HG03460 (cell line): ENCODE measurements at regions not wholly inside any gene's neighbourhood (a gene's known extent, or its start where the extent isn't known, plus 50 kb on each side); places are given as distances from the start of the nearest gene placed in this dataset.
"Not testable (repeated sequence)": the region's sequence is repeated elsewhere in the genome, so short reads cannot be mapped to it uniquely, and the experiment has no call there.

Experiments
- ATAC-seq: cut with Tn5 transposase; IDR thresholded peaks from one replicate; pipeline ENCODE4 v1.9.1; 2021; ENCODE audit not compliant: unreplicated experiment

GRCh38 chr14:54241517-54241916 lies 155.3 kb upstream of the CDKN3 start:
- ATAC-seq: no peak

DNA sequence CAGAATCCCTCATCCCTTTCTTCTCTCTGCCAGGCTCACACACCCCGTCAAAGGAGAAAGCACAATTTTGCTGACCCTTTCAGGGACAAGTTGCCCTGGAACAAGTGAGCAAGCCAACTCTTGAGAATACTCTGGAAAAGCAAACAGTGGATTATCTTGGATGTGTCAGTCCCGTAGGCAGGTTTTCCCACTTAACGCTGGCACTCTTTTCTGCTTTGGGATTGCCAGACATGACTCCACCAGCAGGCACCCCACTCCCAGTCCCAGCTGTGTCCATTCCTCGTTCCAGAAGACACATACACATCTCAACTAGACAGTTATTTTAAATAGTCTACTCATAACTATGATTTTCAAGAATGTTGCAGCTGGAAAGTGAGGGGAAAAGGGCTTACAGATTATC lies 145.5 kb upstream of the CDKN3 start:
- no peak for ATAC-seq

DNA sequence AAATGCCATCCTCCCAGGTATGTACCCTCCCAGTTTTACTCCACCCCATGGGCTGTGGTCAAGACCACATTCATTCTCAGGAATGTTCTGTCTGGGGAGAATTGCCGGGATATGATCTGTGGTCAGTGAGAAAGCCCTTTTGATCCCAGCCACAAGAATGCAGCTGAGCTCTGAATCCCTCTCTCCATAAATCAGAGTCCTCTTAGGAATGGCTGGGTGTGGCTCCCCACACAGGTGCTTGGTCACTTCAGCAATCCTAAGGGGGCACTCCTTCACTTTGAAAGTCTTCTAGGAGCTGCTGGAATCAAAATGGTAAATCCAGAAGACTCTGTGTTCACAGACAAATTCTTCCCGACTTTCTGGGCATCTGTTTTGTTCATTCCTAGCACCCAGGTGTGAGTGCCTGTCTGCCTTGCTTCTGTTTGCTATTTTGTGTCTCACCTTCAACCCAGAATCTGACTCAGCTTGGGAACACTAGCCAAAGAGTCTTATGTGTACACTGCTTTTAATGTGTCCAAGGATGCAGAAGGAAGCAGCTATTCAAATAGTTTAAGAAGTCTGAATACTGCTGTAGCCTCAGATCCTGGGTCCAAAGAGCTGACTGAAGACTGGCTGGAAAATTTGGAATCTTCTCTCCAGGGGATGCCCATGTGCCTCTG lies 144.6 kb upstream of the CDKN3 start:
- ATAC-seq: no peak

DNA sequence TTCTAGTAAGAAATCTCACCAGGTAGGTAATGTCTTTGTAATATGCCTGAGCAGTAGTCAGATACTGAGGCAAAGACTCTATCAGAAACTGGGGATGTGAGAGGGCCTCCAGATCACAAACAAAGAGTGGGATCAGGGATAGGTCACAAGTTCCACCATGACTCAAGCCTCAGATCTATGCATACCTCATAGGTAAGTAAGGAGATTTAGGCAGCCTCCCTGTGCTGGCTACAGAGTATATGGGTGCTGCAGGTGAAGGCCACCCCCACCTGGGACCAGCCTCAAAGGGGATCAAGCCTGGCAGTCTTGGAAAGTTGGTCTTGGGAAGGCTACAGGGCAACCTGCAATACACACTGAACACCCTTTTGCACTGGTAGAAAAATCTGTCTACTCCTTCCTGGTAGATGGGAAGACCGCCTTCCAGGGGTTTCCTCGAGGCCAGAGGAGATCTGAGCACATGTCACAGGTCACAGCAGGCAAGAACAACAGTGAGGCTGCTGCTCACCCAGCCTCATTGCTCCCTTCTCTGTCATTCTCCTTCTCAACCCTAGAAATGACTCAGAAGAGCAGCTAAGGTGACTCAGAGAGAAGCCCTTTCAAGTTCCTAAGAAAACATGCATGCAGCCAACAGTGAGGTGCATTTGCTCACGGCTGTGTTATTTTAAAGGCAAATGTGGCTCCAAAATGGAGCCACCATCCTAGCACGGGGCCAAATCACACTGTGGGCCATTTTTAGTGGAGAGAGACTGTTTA lies 143.4 kb upstream of the CDKN3 start:
- ATAC-seq: no peak

GRCh38 chr14:54256156-54256555 lies 140.7 kb upstream of the CDKN3 start:
- ATAC-seq: no peak

DNA sequence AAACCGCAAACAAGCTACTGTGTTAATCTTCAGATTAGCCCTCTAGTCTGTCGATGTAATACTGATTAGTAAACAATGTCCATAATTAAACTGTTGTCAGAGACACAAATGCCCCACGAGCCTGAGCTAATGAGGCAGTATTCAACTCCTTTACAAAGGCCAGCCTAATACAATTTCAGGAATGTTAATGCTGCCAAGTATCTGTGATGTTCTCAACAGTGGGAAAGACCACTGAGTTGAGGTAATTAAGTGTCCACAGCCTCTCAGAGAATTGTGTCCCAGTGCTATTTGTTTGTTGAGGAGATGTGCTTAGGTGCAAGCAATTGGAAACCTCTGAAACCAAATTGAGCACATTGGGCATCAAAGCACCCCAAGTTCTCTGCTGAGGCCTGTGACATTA lies 139.4 kb upstream of the CDKN3 start:
- no peak for ATAC-seq

DNA sequence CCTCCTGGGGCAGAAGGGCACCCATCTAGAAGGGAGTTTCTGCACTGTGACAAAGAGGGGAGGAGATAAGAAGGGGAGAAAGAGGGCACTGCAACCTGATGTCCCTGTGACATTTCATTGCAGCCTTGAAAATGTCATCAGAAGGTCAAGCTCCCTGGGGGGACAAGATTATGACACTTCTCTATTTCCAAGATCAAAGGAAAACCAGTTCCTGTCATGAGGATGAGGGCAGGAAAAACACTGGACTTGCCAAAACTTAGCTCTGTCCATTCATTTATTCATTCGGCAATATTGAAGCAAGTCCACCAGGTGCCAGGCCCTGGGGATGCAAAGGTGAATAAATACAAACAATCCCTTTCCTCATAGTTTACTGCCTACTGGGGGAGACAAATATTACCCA lies 138.4 kb upstream of the CDKN3 start:
- no peak for ATAC-seq

DNA sequence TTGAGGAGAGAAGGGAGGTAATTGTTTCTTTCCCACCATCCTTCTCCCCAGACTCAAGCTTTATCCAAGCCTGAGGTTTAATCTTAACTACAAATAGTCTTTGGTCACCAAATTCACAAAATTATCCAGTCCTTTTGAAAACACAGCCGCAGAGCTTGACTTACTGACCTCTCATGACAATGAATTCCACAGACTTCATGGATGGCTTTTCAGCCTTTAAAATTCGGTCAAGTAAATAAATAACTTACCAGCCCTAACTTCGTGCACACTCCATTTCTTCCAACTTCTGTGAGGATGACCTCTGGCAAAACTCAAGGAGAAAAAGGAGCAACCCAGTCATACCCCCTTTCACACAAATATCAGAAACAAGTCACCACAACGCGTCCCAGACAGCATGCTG lies 137.0 kb upstream of the CDKN3 start:
- ATAC-seq: no peak

DNA sequence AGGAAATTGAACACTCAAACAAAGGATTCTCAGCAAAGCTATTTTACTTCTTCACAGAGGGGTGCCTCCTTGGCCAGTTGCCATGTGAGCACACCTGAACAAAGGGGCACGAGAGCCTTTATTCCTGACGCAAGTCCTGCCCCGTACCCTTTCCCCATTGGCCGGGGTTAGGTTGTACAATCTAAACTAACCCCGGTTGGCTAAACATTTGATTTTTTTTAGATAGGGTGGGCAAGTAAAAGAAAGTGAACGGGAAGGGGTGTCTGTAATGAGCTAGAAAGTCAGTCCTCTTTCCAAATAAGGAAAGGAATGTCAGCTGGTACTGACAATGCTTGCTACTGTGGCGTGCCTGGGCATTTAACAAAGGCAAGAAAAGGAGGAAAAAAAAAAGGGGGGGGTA lies 135.5 kb upstream of the CDKN3 start:
- ATAC-seq: no peak

GRCh38 chr14:54266616-54267015 lies 130.2 kb upstream of the CDKN3 start:
- ATAC-seq: not testable (repeated sequence)

DNA sequence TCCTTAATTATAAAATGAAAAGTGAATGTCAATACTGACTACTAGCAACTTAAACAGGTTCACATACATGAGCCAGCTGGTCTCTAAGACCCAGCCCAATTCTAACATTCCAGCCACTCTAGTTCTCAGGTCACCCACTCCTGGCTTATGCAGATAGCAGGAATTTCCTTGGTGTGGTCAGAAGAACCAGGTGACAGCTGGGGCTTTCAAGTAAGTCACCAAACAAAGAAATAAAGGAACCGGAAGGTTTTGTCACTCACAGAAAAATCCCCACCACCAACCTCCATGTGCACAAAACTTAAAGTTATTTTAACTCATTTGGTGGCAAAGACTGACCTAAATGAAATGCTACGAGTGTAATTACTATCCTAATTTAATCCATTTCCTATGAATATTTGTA lies 129.6 kb upstream of the CDKN3 start:
- ATAC-seq: peak; percentile 83

DNA sequence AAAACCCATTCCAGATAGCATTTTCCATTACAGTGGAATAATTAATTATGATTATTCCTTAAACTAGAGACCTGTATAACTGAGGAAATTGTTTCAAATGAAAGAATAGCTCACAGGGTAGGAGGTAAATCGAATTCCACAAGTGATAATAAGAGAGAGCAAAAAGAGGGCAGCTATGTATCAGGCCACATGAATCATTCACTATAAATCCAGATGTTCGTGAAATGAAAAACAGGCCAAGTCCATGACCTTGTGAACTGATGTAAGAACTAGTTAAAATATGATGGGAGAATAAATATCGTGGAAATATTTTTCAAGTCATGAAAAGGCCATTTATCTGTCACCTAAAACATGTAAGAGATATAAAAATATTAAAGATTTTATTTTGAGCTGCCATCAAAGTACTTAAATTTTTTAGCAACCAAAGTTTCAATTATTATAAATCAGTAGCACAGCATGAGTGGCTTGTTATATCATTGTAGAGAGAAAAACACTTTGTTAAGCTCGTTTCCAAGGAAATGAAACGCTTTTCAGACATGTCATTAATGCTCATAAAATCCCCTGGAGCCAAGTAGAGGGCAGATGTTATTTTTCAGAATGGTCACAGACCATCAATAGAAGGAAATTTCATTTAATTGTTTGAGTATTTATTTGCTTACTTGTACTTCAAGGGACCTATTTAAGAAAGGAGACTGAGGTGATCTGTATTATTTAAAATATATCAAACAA lies 120.6 kb upstream of the CDKN3 start:
- ATAC-seq: no peak

DNA sequence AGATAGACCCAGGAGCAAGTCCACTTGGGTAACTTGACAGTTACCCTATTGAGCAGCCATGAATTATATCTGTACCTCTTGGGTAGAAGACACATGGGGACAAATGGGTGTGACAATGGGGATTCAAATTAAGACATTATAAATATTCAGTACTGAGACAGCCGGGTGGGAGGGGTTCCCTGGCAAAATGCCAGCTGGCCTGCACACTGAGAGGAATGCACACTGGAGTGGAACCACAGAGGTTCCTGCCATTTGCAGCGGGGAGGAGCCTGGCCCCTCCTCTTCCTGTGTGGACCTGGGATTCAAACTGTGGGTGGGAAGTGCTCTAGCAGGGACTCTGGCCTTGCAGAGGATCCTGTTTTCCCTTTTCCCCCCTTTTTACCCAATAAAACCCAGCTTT lies 118.7 kb upstream of the CDKN3 start:
- no peak for ATAC-seq

- ATAC-seq: no peak
Measured at GRCh38 chr14:54278665-54279295, 118.0 kb upstream of the CDKN3 start.

DNA sequence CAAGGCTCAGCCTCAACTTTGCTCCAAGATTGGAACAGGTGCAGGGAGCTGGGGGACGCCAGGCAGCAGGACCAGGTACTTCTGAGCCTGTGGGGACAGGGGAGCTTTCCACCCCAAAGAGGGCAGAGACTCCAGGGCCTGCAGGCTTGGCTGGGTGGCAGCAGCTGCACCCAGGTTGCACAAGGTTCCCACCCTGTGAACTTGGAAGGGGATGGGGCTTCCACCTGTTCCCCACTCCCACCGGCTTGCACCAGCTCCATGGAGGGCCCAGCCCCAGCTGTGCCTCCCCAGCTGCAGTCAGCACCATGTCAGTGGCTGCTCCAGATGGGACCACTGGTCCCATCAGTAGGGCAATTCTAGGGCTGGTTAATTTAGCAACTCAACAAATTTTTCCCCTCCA lies 114.0 kb upstream of the CDKN3 start:
- ATAC-seq: no peak

GRCh38 chr14:54285030-54285429 lies 111.8 kb upstream of the CDKN3 start:
- no peak for ATAC-seq

GRCh38 chr14:54291491-54292191 lies 105.2 kb upstream of the CDKN3 start:
- no peak for ATAC-seq

GRCh38 chr14:54294802-54295201 lies 102.0 kb upstream of the CDKN3 start:
- no peak for ATAC-seq

DNA sequence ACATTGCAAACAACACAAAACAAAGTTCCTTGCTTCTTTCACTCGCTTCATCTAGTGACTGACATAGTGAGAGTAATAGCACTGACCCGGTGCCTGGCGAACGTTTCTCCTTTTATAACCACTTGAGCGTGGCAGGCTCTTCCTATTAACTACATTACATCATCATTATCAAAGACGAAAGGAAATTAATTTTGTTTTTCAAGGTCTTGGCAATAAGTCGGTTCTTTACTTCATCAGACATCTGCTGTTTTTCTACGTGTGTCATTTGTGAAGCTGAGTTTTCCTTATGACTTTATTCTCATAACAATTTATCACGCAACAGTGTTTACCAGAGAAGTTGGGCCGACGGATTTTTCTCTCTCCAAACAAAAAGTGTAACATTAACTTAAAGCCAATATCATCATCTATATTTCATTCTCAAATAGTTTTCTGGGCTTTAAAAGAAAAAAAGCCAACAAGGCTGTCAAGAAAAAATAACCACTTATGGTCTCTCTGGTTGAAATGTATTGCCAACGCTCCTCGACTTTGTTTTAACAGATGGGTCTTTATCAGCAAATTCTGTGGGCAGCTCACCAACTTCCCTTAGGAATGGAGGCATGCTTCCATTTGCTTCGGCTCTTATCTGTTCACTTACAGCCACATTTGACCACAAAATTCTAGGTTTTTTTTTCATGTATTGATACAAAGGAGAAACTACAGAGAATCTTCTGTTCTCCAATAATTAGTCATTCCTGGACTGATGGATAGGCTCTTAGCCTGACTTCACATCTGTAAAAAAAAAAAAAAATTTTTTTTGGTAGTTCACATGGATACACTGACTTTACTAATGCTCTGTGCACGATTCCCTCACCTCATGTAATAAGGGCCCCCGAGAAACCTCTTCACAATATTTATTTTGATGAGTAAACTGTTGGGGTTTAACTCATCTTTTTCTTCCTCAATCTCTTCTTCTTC lies 97.1 kb upstream of the CDKN3 start:
- ATAC-seq: no peak

DNA sequence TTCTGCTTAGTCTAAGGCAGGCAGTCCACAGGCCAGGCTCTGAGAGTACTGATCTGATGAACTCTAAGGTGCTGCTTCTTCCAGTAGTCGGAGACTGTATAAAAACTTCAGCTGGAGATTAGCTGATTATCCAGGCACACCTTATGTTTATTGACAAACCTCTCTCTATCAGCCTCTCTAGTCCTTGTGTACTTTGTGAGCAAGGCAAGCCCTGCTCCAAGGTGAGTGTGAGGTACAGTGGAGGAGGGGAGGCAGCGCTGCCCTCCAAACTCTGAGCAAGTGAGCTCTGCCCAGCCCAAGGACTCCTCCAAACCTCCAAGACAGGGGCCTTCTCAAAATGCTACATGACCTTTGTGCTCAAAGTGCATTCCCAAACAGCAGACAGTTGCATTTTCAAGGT lies 95.9 kb upstream of the CDKN3 start:
- no peak for ATAC-seq
